Neural cell (in vitro differentiated cells): ENCODE measurements at regions not wholly inside any gene's neighbourhood (a gene's known extent, or its start where the extent isn't known, plus 50 kb on each side); places are given as distances from the start of the nearest gene placed in this dataset.

Source experiments
- H2AFZ ChIP-seq: fragments of 200-600, 300-800 bp; sonication (generic), shearing (Covaris generic); 2 replicates; pipeline ENCODE4 v1.6.0; 2014; ENCODE audit warnings: low read depth, mild to moderate bottlenecking, antibody characterized with exemption, low read length, moderate library complexity
- H3F3A ChIP-seq: fragments of 200-600 bp; shearing (Covaris generic); 2 replicates; pipeline ENCODE4 v1.6.1; 2016; ENCODE audit warnings: mild to moderate bottlenecking, moderate library complexity, mixed read lengths, antibody characterized with exemption, low read length; ENCODE audit not compliant: insufficient read depth, poor library complexity, severe bottlenecking
- H3K27ac ChIP-seq: fragments of 200-600, 300-800 bp; sonication (generic), shearing (Covaris generic); 2 replicates; pipeline ENCODE4 v1.5.1; 2014; ENCODE audit warnings: mild to moderate bottlenecking, low read length, moderate library complexity
- H3K27me3 ChIP-seq: fragments of 300-800, 200-600 bp; sonication (generic), shearing (Covaris generic); 2 replicates; pipeline ENCODE4 v1.6.0; 2014; ENCODE audit warnings: mild to moderate bottlenecking, low read depth, low read length, moderate library complexity; ENCODE audit not compliant: insufficient read depth
- H3K36me3 ChIP-seq: fragments of 300-800, 200-600 bp; sonication (generic), shearing (Covaris generic); 2 replicates; pipeline ENCODE4 v1.5.1; 2014; ENCODE audit warnings: mild to moderate bottlenecking, antibody characterized with exemption, low read length, moderate library complexity; ENCODE audit not compliant: insufficient read depth
- H3K4me2 ChIP-seq: fragments of 300-800, 200-600 bp; sonication (generic), shearing (Covaris generic); 2 replicates; pipeline ENCODE4 v1.6.0; 2014; ENCODE audit warnings: mild to moderate bottlenecking, low read length
- H3K4me3 ChIP-seq: fragments of 300-800, 200-600 bp; sonication (generic), shearing (Covaris generic); 2 replicates; pipeline ENCODE4 v1.5.1; 2014; ENCODE audit warnings: mild to moderate bottlenecking, low read length, moderate library complexity
- H3K79me2 ChIP-seq: fragments of 200-600 bp; shearing (Covaris generic); replicated peaks from 2 replicates; pipeline ENCODE4 v1.6.0; 2014; ENCODE audit warnings: mild to moderate bottlenecking, low read length, moderate library complexity; ENCODE audit not compliant: insufficient read depth
- H3K9ac ChIP-seq: fragments of 300-800, 200-600 bp; sonication (generic), shearing (Covaris generic); 2 replicates; pipeline ENCODE4 v1.6.1; 2016; ENCODE audit warnings: mild to moderate bottlenecking, low read length, mixed read lengths
- H3K9me2 ChIP-seq: fragments of 200-600 bp; shearing (Covaris generic); 2 replicates; pipeline ENCODE4 v1.6.1; 2016; ENCODE audit warnings: mild to moderate bottlenecking, low read length, mixed read lengths; ENCODE audit not compliant: insufficient read depth
- H3K9me3 ChIP-seq: fragments of 200-600, 300-800 bp; sonication (generic), shearing (Covaris generic); 2 replicates; pipeline ENCODE4 v1.6.1; 2016; ENCODE audit warnings: mild to moderate bottlenecking, mixed run types, low read length, moderate library complexity, mixed read lengths
- H4K20me1 ChIP-seq: fragments of 200-600 bp; shearing (Covaris generic); 2 replicates; pipeline ENCODE4 v1.6.1; 2016; ENCODE audit warnings: mild to moderate bottlenecking, mixed run types; ENCODE audit not compliant: insufficient read depth
- CTCF ChIP-seq: fragments of 450-650 bp; IDR thresholded peaks from 2 replicates; pipeline ENCODE4 v1.5.1; 2014; ENCODE audit warnings: antibody characterized with exemption, mild to moderate bottlenecking, moderate library complexity; ENCODE audit not compliant: poor library complexity, severe bottlenecking
- EP300 ChIP-seq: fragments of 450-650 bp; conservative IDR thresholded peaks from 2 replicates; pipeline ENCODE4 v1.6.1; 2014; ENCODE audit warnings: antibody characterized with exemption, mild to moderate bottlenecking, moderate library complexity; ENCODE audit not compliant: poor library complexity, severe bottlenecking
- EZH2 ChIP-seq: fragments of 200-600, 300-800 bp; shearing (Covaris generic), sonication (generic); IDR thresholded peaks from 2 replicates; pipeline ENCODE4 v1.6.1; 2014; ENCODE audit warnings: antibody characterized with exemption, low read length, borderline replicate concordance, mild to moderate bottlenecking; ENCODE audit not compliant: insufficient read depth, poor library complexity, severe bottlenecking
- MXI1 ChIP-seq: fragments of 450-650 bp; conservative IDR thresholded peaks from 2 replicates; pipeline ENCODE4 v1.6.1; 2014; ENCODE audit warnings: antibody characterized with exemption, mild to moderate bottlenecking; ENCODE audit not compliant: poor library complexity, severe bottlenecking
- POLR2AphosphoS5 ChIP-seq: IDR thresholded peaks from 2 replicates; pipeline ENCODE4 v1.6.1; 2012
- RAD21 ChIP-seq: fragments of 450-650 bp; conservative IDR thresholded peaks from 2 replicates; pipeline ENCODE4 v1.6.1; 2014; ENCODE audit warnings: antibody characterized with exemption, mild to moderate bottlenecking, moderate library complexity
- SMC3 ChIP-seq: fragments of 450-650 bp; conservative IDR thresholded peaks from 2 replicates; pipeline ENCODE4 v1.6.1; 2014; ENCODE audit warnings: antibody characterized with exemption, mild to moderate bottlenecking, moderate library complexity; ENCODE audit not compliant: poor library complexity
- TAF1 ChIP-seq: IDR thresholded peaks from 2 replicates; pipeline ENCODE4 v1.6.1; 2012; ENCODE audit warnings: low read depth
- TF ChIP-seq, protein P1 (sequence below): IDR thresholded peaks from 2 replicates; pipeline ENCODE4 v1.6.1; 2012; ENCODE audit warnings: borderline replicate concordance

DNA sequence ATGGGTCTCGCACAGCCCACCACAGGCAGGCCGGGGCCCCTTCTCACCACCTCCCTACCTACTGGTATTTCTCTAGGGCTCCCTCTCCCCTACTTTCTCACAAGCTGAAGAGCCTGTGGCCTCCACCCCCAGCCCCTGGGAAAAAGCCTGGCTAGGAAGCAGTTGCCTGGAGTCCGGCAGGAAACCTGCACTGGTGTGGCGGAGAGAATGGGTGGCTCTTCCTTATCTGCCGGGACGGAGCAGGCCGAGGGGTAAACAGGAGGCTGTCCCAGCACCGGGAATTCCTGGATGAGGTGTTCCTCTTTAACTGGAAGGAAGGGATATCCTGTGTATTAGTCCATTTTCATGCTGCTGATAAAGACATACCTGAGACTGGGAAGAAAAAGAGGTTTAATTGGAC lies 125.8 kb downstream of the TLR5 start:
- H3K36me3 ChIP-seq = no peaks in the 10 kb centered on the region

DNA sequence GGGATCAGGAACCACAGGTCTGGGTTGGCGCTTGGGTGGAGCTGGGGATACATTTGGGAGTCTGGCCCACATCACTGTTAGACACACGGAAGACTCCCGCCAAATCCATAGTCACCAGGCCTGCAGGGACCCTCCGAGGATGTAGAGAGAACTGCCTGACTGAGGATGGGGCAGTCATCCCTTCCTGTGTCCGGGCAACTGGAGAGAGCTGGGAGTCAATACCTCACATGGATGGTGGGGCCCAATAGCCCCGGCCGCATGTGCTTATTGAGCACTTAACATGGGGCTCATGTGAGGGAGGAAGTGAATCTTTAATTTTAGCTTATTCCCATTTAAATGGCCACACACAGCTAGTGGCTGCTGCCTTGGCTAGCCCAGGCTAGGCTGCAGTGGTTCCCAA lies 124.5 kb downstream of the TLR5 start:
- no peaks in the 10 kb centered on the region for H3K9me2 ChIP-seq
- H3K27me3 ChIP-seq = no peaks in the 10 kb centered on the region
- no peaks in the 10 kb centered on the region for H3K79me2 ChIP-seq
- H3F3A ChIP-seq = no peaks in the 10 kb centered on the region
- H3K4me3 ChIP-seq = no peak overlapping the region
- H3K4me2 ChIP-seq = no peak overlapping the region
- no peaks in the 10 kb centered on the region for H3K9me3 ChIP-seq
- H3K36me3 ChIP-seq = no peaks in the 10 kb centered on the region
- H3K27ac ChIP-seq = no peak overlapping the region
- H3K9ac ChIP-seq = no peak overlapping the region
- H4K20me1 ChIP-seq = no peaks in the 10 kb centered on the region
- no peak overlapping the region for H2AFZ ChIP-seq
- TF ChIP-seq CTCF (no peak), POLR2AphosphoS5 (no peak), MXI1 (no peak), EP300 (no peak)

More for the DNA sequence above, 125.8 kb downstream of the TLR5 start:
- no peak overlapping the region for H3K9ac ChIP-seq
- no peak overlapping the region for H3K27ac ChIP-seq
- no peaks in the 10 kb centered on the region for H4K20me1 ChIP-seq
- H3K4me3 ChIP-seq = no peak overlapping the region
- no peaks in the 10 kb centered on the region for H3F3A ChIP-seq
- TF ChIP-seq SMC3 = no peak
- TF ChIP-seq TAF1 = no peak
- no peaks in the 10 kb centered on the region for H3K79me2 ChIP-seq
- no peak overlapping the region for H2AFZ ChIP-seq
- no peaks in the 10 kb centered on the region for H3K9me3 ChIP-seq
- H3K4me2 ChIP-seq = no peak overlapping the region
- no peaks in the 10 kb centered on the region for H3K27me3 ChIP-seq
- H3K9me2 ChIP-seq = no peaks in the 10 kb centered on the region

DNA sequence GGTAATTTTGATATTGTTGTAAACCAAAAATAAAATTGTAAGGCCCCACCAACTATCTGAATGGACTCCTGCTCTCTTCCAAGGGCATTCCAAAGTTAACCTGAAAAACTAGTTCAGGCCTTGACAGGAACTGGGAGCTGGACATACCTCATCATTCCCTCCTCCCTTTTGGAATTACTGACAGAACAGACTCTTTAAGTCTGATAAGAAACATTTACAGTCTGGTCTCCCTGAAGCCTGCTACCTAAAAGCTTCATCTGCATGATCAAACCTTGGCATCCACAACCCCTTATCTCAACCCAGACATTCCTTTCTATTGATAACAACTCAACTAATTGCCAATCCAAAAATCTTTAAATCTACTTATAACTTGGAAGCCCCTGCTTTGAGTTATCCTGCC lies 123.8 kb downstream of the TLR5 start:
- Histone ChIP-seq H4K20me1 (no peaks in the 10 kb centered on the region), H3F3A (no peaks in the 10 kb centered on the region), H3K36me3 (no peaks in the 10 kb centered on the region), H3K27me3 (no peaks in the 10 kb centered on the region), H3K27ac (no peak overlapping the region), H3K9me2 (no peaks in the 10 kb centered on the region), H2AFZ (no peak overlapping the region), H3K79me2 (no peaks in the 10 kb centered on the region), H3K4me3 (no peak overlapping the region), H3K4me2 (no peak overlapping the region), H3K9me3 (no peaks in the 10 kb centered on the region), H3K9ac (no peak overlapping the region)
- no peak for TF ChIP-seq RAD21
- TF ChIP-seq, protein P1, sequence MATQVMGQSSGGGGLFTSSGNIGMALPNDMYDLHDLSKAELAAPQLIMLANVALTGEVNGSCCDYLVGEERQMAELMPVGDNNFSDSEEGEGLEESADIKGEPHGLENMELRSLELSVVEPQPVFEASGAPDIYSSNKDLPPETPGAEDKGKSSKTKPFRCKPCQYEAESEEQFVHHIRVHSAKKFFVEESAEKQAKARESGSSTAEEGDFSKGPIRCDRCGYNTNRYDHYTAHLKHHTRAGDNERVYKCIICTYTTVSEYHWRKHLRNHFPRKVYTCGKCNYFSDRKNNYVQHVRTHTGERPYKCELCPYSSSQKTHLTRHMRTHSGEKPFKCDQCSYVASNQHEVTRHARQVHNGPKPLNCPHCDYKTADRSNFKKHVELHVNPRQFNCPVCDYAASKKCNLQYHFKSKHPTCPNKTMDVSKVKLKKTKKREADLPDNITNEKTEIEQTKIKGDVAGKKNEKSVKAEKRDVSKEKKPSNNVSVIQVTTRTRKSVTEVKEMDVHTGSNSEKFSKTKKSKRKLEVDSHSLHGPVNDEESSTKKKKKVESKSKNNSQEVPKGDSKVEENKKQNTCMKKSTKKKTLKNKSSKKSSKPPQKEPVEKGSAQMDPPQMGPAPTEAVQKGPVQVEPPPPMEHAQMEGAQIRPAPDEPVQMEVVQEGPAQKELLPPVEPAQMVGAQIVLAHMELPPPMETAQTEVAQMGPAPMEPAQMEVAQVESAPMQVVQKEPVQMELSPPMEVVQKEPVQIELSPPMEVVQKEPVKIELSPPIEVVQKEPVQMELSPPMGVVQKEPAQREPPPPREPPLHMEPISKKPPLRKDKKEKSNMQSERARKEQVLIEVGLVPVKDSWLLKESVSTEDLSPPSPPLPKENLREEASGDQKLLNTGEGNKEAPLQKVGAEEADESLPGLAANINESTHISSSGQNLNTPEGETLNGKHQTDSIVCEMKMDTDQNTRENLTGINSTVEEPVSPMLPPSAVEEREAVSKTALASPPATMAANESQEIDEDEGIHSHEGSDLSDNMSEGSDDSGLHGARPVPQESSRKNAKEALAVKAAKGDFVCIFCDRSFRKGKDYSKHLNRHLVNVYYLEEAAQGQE = no peak
- no peak for TF ChIP-seq CTCF
- TF ChIP-seq EP300 = no peak
- TF ChIP-seq SMC3 = no peak
- TF ChIP-seq TAF1 = no peak
- TF ChIP-seq MXI1 = no peak
- TF ChIP-seq POLR2AphosphoS5 = no peak
- TF ChIP-seq EZH2 = no peak
